SU-DHL-6 (cell line): ENCODE measurements at regions not wholly inside any gene's neighbourhood (a gene's known extent, or its start where the extent isn't known, plus 50 kb on each side); places are given as distances from the start of the nearest gene placed in this dataset.

ENCODE experiments used
- H2AFZ ChIP-seq: fragments of 200-600 bp; sonication (generic); 2 replicates; pipeline ENCODE4 v1.6.1; 2014; ENCODE audit warnings: low read depth, mild to moderate bottlenecking, moderate library complexity, mixed read lengths, antibody characterized with exemption, low read length; ENCODE audit not compliant: severe bottlenecking
- H3F3A ChIP-seq: fragments of 200-600 bp; shearing (Covaris generic); 2 replicates; pipeline ENCODE4 v1.6.0; 2016; ENCODE audit warnings: antibody characterized with exemption, mild to moderate bottlenecking; ENCODE audit not compliant: insufficient read depth
- H3K27ac ChIP-seq: fragments of 200-600 bp; sonication (generic); 2 replicates; pipeline ENCODE4 v1.5.1; 2016; ENCODE audit warnings: low read depth, mild to moderate bottlenecking, low read length, moderate library complexity, mixed read lengths
- H3K27me3 ChIP-seq: fragments of 200-600 bp; sonication (generic), shearing (Covaris generic); 2 replicates; pipeline ENCODE4 v1.6.0; 2014; ENCODE audit warnings: mild to moderate bottlenecking, low read length
- H3K36me3 ChIP-seq: fragments of 200-600 bp; sonication (generic); 2 replicates; pipeline ENCODE4 v1.6.1; 2014; ENCODE audit warnings: mild to moderate bottlenecking, low read length, mixed read lengths
- H3K4me2 ChIP-seq: fragments of 300-600, 200-600 bp; shearing (Covaris generic), sonication (generic); 2 replicates; pipeline ENCODE4 v1.6.0; 2014; ENCODE audit warnings: low read length, low read depth, mild to moderate bottlenecking; ENCODE audit not compliant: poor library complexity, severe bottlenecking
- H3K4me3 ChIP-seq: fragments of 200-600 bp; sonication (generic); 2 replicates; pipeline ENCODE4 v1.5.1; 2014; ENCODE audit warnings: antibody characterized with exemption, low read length, mild to moderate bottlenecking, mixed read lengths; ENCODE audit not compliant: insufficient read depth, poor library complexity, severe bottlenecking
- H3K79me2 ChIP-seq: fragments of 200-600 bp; sonication (generic); 2 replicates; pipeline ENCODE4 v1.6.1; 2014; ENCODE audit warnings: mild to moderate bottlenecking, low read length, moderate library complexity; ENCODE audit not compliant: insufficient read depth
- H3K9ac ChIP-seq: fragments of 200-600 bp; sonication (generic); 2 replicates; pipeline ENCODE4 v1.7.0; 2014; ENCODE audit warnings: mild to moderate bottlenecking, low read length
- H3K9me2 ChIP-seq: fragments of 200-600 bp; sonication (generic); replicated peaks from 2 replicates; pipeline ENCODE4 v1.6.1; 2014; ENCODE audit warnings: low read length; ENCODE audit not compliant: insufficient read depth
- H3K9me3 ChIP-seq: fragments of 200-600 bp; sonication (generic); 2 replicates; pipeline ENCODE4 v1.6.1; 2014; ENCODE audit warnings: low read length, mixed read lengths; ENCODE audit not compliant: insufficient read depth
- H4K20me1 ChIP-seq: fragments of 200-600 bp; sonication (generic); 2 replicates; pipeline ENCODE4 v1.6.1; 2014; ENCODE audit warnings: low read depth, mild to moderate bottlenecking, antibody characterized with exemption, low read length, moderate library complexity, mixed read lengths
- CTCF ChIP-seq: fragments of 200-600 bp; sonication (generic); IDR thresholded peaks from one replicate; pipeline ENCODE4 v1.5.1; 2017; ENCODE audit warnings: antibody characterized with exemption, mild to moderate bottlenecking, low read length, moderate library complexity; ENCODE audit not compliant: insufficient read depth, poor library complexity, severe bottlenecking
- EZH2phosphoT487 ChIP-seq: fragments of 200-600 bp; sonication (generic), shearing (Covaris generic); conservative IDR thresholded peaks from 2 replicates; pipeline ENCODE4 v1.6.1; 2018; ENCODE audit warnings: mild to moderate bottlenecking, antibody characterized with exemption, low read length, moderate library complexity, mixed read lengths

DNA sequence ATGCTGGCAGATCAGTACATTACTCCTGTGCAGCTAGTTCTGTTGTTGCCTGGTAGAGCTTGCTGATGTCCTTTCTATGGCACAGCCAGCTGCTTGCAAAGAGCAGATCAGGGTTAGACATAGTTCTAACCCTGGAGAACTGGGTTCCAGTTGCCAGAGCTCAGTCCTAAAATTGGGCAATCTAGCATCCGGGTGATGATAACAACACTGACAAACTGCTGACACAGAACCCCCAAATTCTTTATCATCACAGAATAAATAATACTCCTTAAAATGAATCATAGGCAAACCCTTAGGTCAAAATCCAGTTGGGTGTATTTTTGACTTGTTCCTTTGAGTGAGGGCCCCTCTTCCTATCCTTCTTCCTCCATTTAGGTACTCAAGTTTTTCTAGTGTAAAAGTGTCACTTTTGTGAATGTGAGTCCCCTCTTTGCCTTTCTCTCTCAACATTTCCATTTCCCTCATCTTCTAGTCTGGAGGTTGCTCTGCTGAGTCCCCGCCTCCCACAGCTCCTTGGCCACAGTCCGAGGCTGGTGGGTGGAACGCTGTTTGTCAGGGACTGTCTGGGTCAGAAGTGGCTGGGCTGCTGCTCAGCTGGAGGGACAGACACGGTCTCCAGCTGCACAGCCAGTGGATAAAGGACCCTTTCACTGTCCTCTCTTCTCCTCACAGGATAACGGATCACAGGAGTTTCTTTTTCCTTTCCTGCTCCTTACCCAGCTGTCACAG, 93.6 kb upstream of the RASGEF1B start:
- Histone ChIP-seq H3K36me3 (no peaks in the 10 kb centered on the region), H3K9me2 (no peaks in the 10 kb centered on the region), H3K27me3 (no peaks in the 10 kb centered on the region), H2AFZ (peak overlapping the region; percentile 30), H3K79me2 (no peaks in the 10 kb centered on the region), H3K9me3 (no peaks in the 10 kb centered on the region), H3K4me2 (peak overlapping the region; percentile 83), H3K9ac (peak overlapping the region; percentile 55), H3K27ac (peak overlapping the region; percentile 98), H4K20me1 (no peaks in the 10 kb centered on the region), H3K4me3 (peak overlapping the region; percentile 46), H3F3A (peaks cover 31% of the 10 kb centered on the region)
- no peak for TF ChIP-seq EZH2phosphoT487
- no peak for TF ChIP-seq CTCF

- Histone ChIP-seq H3K36me3 (no peaks in the 10 kb centered on the region), H4K20me1 (no peaks in the 10 kb centered on the region), H3K4me3 (peak overlapping the region; percentile 34), H3K4me2 (peak overlapping the region; percentile 86), H3K27me3 (no peaks in the 10 kb centered on the region), H3K9me2 (no peaks in the 10 kb centered on the region), H3F3A (peaks cover 31% of the 10 kb centered on the region), H3K27ac (peak overlapping the region; percentile 98), H2AFZ (peak overlapping the region; percentile 80), H3K9me3 (no peaks in the 10 kb centered on the region), H3K9ac (peak overlapping the region; percentile 50), H3K79me2 (no peaks in the 10 kb centered on the region)
- TF ChIP-seq EZH2phosphoT487: no peak
- TF ChIP-seq CTCF: no peak
Measured at GRCh38 chr4:81564025-81564424, 92.3 kb upstream of the RASGEF1B start.

DNA sequence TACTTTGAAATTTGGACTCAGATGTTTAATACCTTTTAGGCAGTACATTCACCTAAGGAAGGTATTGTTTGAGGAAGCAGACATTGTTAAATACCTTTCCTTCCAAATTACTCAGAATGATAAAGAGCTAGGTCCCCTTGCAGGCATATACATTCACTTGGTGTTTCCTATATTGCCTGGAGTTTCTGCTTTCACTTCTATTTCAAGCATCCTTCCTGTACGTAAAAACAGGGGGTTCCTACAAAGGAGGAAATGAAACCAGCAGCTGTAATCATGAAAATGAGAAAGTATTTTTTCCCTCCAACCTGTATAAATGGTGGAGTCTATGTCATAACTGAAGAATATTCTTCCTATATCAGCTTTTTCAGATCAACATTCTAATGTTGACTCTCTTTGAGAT, 90.4 kb upstream of the RASGEF1B start:
- Histone ChIP-seq H2AFZ (no peak overlapping the region), H3K9me3 (no peaks in the 10 kb centered on the region), H3K4me2 (peak overlapping the region; percentile 86), H3K27me3 (no peaks in the 10 kb centered on the region), H3K9me2 (no peaks in the 10 kb centered on the region), H4K20me1 (no peaks in the 10 kb centered on the region), H3K27ac (peak overlapping the region; percentile 98), H3K36me3 (no peaks in the 10 kb centered on the region), H3F3A (peaks cover 31% of the 10 kb centered on the region), H3K9ac (peak overlapping the region; percentile 50), H3K4me3 (no peak overlapping the region), H3K79me2 (no peaks in the 10 kb centered on the region)
- TF ChIP-seq EZH2phosphoT487: no peak
- TF ChIP-seq CTCF: no peak
